ENCODE measurements at regions not wholly inside any gene's neighbourhood (a gene's known extent, or its start where the extent isn't known, plus 50 kb on each side); places are given as distances from the start of the nearest gene placed in this dataset.
A peak's percentile ranks its signal among the peaks of the same experiment; 100 is the strongest.

GRCh38 chr3:189531271-189531670, 99.9 kb upstream of the TP63 start:
- no peak for ATAC-seq
- no peaks in the 10 kb centered on the region for H3K36me3 Mint-ChIP-seq (ENCODE audit: low read depth)

GRCh38 chr3:189534531-189534930, 96.7 kb upstream of the TP63 start:
- Mint-ChIP-seq H3K27me3 (peaks cover 16% of the 10 kb centered on the region), H3K4me1 (peaks cover 50% of the 10 kb centered on the region), H3K36me3 (ENCODE audit: low read depth) (no peaks in the 10 kb centered on the region), H3K27ac (no peak overlapping the region), H3K9me3 (no peaks in the 10 kb centered on the region), H3K4me3 (no peak overlapping the region)
- DNase-seq (no peak), ATAC-seq (no peak)

More at GRCh38 chr3:189531271-189531670, 99.9 kb upstream of the TP63 start:
- Mint-ChIP-seq H3K27me3 (peaks cover 12% of the 10 kb centered on the region), H3K4me3 (peak overlapping the region; percentile 51), H3K4me1 (peaks cover 43% of the 10 kb centered on the region), H3K27ac (peak overlapping the region; percentile 96), H3K9me3 (peaks cover 4% of the 10 kb centered on the region)
- no peak for DNase-seq

- Mint-ChIP-seq H3K27ac (peak overlapping the region; percentile 47), H3K27me3 (peaks cover 16% of the 10 kb centered on the region), H3K4me1 (peaks cover 24% of the 10 kb centered on the region), H3K9me3 (peaks cover under 1% of the 10 kb centered on the region), H3K36me3 (ENCODE audit: low read depth) (no peaks in the 10 kb centered on the region), H3K4me3 (no peak overlapping the region)
- DNase-seq: no peak
- peak; percentile 85 for ATAC-seq
Observed at GRCh38 chr3:189537135-189537534, 94.1 kb upstream of the TP63 start.

GRCh38 chr3:189547448-189547847, 83.7 kb upstream of the TP63 start:
- no peaks in the 10 kb centered on the region for H3K27me3 Mint-ChIP-seq
- ATAC-seq (no peak), DNase-seq (no peak)
- H3K36me3 Mint-ChIP-seq (ENCODE audit: low read depth): peaks cover 8% of the 10 kb centered on the region
- peaks cover 44% of the 10 kb centered on the region for H3K9me3 Mint-ChIP-seq
- no peak overlapping the region for H3K4me3 Mint-ChIP-seq
- H3K4me1 Mint-ChIP-seq: no peaks in the 10 kb centered on the region
- H3K27ac Mint-ChIP-seq: no peak overlapping the region

GRCh38 chr3:189548053-189548452, 83.1 kb upstream of the TP63 start:
- peaks cover 8% of the 10 kb centered on the region for H3K36me3 Mint-ChIP-seq (ENCODE audit: low read depth)
- no peaks in the 10 kb centered on the region for H3K4me1 Mint-ChIP-seq
- H3K9me3 Mint-ChIP-seq: peaks cover 44% of the 10 kb centered on the region
- DNase-seq (no peak), ATAC-seq (no peak)
- H3K27ac Mint-ChIP-seq: no peak overlapping the region
- H3K27me3 Mint-ChIP-seq: no peaks in the 10 kb centered on the region
- H3K4me3 Mint-ChIP-seq: no peak overlapping the region

GRCh38 chr3:189551007-189551406, 80.2 kb upstream of the TP63 start:
- Mint-ChIP-seq H3K27ac (no peak overlapping the region), H3K4me1 (no peaks in the 10 kb centered on the region), H3K9me3 (peaks cover 40% of the 10 kb centered on the region), H3K27me3 (no peaks in the 10 kb centered on the region), H3K36me3 (ENCODE audit: low read depth) (peaks cover 7% of the 10 kb centered on the region), H3K4me3 (no peak overlapping the region)
- DNase-seq (no peak), ATAC-seq (no peak)

GRCh38 chr3:189554868-189555557, 76.2 kb upstream of the TP63 start:
- no peaks in the 10 kb centered on the region for H3K27me3 Mint-ChIP-seq
- H3K4me1 Mint-ChIP-seq: no peaks in the 10 kb centered on the region
- H3K4me3 Mint-ChIP-seq: no peak overlapping the region
- ATAC-seq (no peak), DNase-seq (no peak)
- peaks cover 2% of the 10 kb centered on the region for H3K36me3 Mint-ChIP-seq (ENCODE audit: low read depth)
- peaks cover 34% of the 10 kb centered on the region for H3K9me3 Mint-ChIP-seq
- no peak overlapping the region for H3K27ac Mint-ChIP-seq

- Mint-ChIP-seq H3K4me1 (no peaks in the 10 kb centered on the region), H3K27ac (no peak overlapping the region), H3K27me3 (no peaks in the 10 kb centered on the region), H3K4me3 (no peak overlapping the region), H3K9me3 (peaks cover 29% of the 10 kb centered on the region), H3K36me3 (ENCODE audit: low read depth) (no peaks in the 10 kb centered on the region)
- ATAC-seq: no peak
- no peak for DNase-seq
Observed at GRCh38 chr3:189555558-189555881, 75.7 kb upstream of the TP63 start.

GRCh38 chr3:189557824-189558223, 73.4 kb upstream of the TP63 start:
- peaks cover 13% of the 10 kb centered on the region for H3K9me3 Mint-ChIP-seq
- no peaks in the 10 kb centered on the region for H3K36me3 Mint-ChIP-seq (ENCODE audit: low read depth)
- H3K27me3 Mint-ChIP-seq: no peaks in the 10 kb centered on the region
- DNase-seq (no peak), ATAC-seq (no peak)
- no peak overlapping the region for H3K27ac Mint-ChIP-seq
- no peak overlapping the region for H3K4me3 Mint-ChIP-seq
- no peaks in the 10 kb centered on the region for H3K4me1 Mint-ChIP-seq

GRCh38 chr3:189561256-189561655, 69.9 kb upstream of the TP63 start:
- Mint-ChIP-seq H3K9me3 (peaks cover 9% of the 10 kb centered on the region), H3K4me1 (peaks cover 22% of the 10 kb centered on the region), H3K36me3 (ENCODE audit: low read depth) (no peaks in the 10 kb centered on the region), H3K27me3 (peaks cover 2% of the 10 kb centered on the region), H3K27ac (no peak overlapping the region), H3K4me3 (no peak overlapping the region)
- no peak for ATAC-seq
- DNase-seq: no peak

GRCh38 chr3:189563853-189564563, 67.2 kb upstream of the TP63 start:
- H3K4me3 Mint-ChIP-seq: peak overlapping the region; percentile 43
- peak; percentile 28 for DNase-seq
- peak overlapping the region; percentile 83 for H3K27ac Mint-ChIP-seq
- H3K4me1 Mint-ChIP-seq: peaks cover 42% of the 10 kb centered on the region
- no peaks in the 10 kb centered on the region for H3K36me3 Mint-ChIP-seq (ENCODE audit: low read depth)
- ATAC-seq: peak; percentile 95
- peaks cover 2% of the 10 kb centered on the region for H3K27me3 Mint-ChIP-seq
- no peaks in the 10 kb centered on the region for H3K9me3 Mint-ChIP-seq

GRCh38 chr3:189566550-189567130, 64.5 kb upstream of the TP63 start:
- peaks cover 49% of the 10 kb centered on the region for H3K4me1 Mint-ChIP-seq
- no peak overlapping the region for H3K27ac Mint-ChIP-seq
- H3K4me3 Mint-ChIP-seq: no peak overlapping the region

GRCh38 chr3:189567322-189567721, 63.9 kb upstream of the TP63 start:
- no peaks in the 10 kb centered on the region for H3K9me3 Mint-ChIP-seq
- ATAC-seq (no peak), DNase-seq (no peak)
- H3K4me3 Mint-ChIP-seq: no peak overlapping the region
- peaks cover 2% of the 10 kb centered on the region for H3K27me3 Mint-ChIP-seq
- no peaks in the 10 kb centered on the region for H3K36me3 Mint-ChIP-seq (ENCODE audit: low read depth)
- peaks cover 55% of the 10 kb centered on the region for H3K4me1 Mint-ChIP-seq
- H3K27ac Mint-ChIP-seq: no peak overlapping the region

More at GRCh38 chr3:189566550-189567130, 64.5 kb upstream of the TP63 start:
- no peaks in the 10 kb centered on the region for H3K36me3 Mint-ChIP-seq (ENCODE audit: low read depth)
- DNase-seq (no peak), ATAC-seq (no peak)
- H3K27me3 Mint-ChIP-seq: peaks cover 2% of the 10 kb centered on the region
- no peaks in the 10 kb centered on the region for H3K9me3 Mint-ChIP-seq

GRCh38 chr3:189567766-189568420, 63.3 kb upstream of the TP63 start:
- no peaks in the 10 kb centered on the region for H3K9me3 Mint-ChIP-seq
- no peak overlapping the region for H3K27ac Mint-ChIP-seq
- H3K36me3 Mint-ChIP-seq (ENCODE audit: low read depth): no peaks in the 10 kb centered on the region
- H3K27me3 Mint-ChIP-seq: peaks cover 2% of the 10 kb centered on the region
- no peak for DNase-seq
- no peak for ATAC-seq
- no peak overlapping the region for H3K4me3 Mint-ChIP-seq
- peaks cover 59% of the 10 kb centered on the region for H3K4me1 Mint-ChIP-seq

GRCh38 chr3:189568961-189569360, 62.2 kb upstream of the TP63 start:
- Mint-ChIP-seq H3K27ac (no peak overlapping the region), H3K4me1 (peaks cover 59% of the 10 kb centered on the region), H3K4me3 (no peak overlapping the region), H3K27me3 (peaks cover 2% of the 10 kb centered on the region), H3K36me3 (ENCODE audit: low read depth) (no peaks in the 10 kb centered on the region), H3K9me3 (no peaks in the 10 kb centered on the region)
- ATAC-seq (no peak), DNase-seq (no peak)
